K562 (cell line): ENCODE measurements at regions not wholly inside any gene's neighbourhood (a gene's known extent, or its start where the extent isn't known, plus 50 kb on each side); places are given as distances from the start of the nearest gene placed in this dataset.

Source experiments
- ATF4 ChIP-seq: fragments of 450-650 bp; formaldehyde crosslinking; IDR thresholded peaks from 2 replicates; pipeline ENCODE4 v1.4.0; 2022; ENCODE audit warnings: mild to moderate bottlenecking, moderate library complexity
- BCL6 ChIP-seq: fragments of 250-450 bp; sonication (Bioruptor Pico); IDR thresholded peaks from 2 replicates; pipeline ENCODE4 v1.4.0; 2020
- CREB3L1 ChIP-seq: fragments of 450-650 bp; IDR thresholded peaks from 2 replicates; pipeline ENCODE4 v1.6.1; 2014; ENCODE audit warnings: low read depth, mild to moderate bottlenecking, moderate library complexity, borderline replicate concordance
- ELF2 ChIP-seq: fragments of 250-450 bp; sonication (Bioruptor Pico); IDR thresholded peaks from 2 replicates; pipeline ENCODE4 v1.5.0; 2021; ENCODE audit warnings: mild to moderate bottlenecking
- ETV1 ChIP-seq: fragments of 450-650 bp; conservative IDR thresholded peaks from 2 replicates; pipeline ENCODE4 v1.6.1; 2016; ENCODE audit warnings: missing genetic modification characterization, control low read depth, low read depth, missing compliant biosample characterization
- HDAC8 ChIP-seq: fragments of 450-650 bp; IDR thresholded peaks from 2 replicates; pipeline ENCODE4 v1.6.1; 2016; ENCODE audit warnings: mild to moderate bottlenecking, missing genetic modification characterization, moderate library complexity, missing compliant biosample characterization
- KDM4B ChIP-seq, 2 experiments: fragments of 450-650 bp in 1 of 2; sonication (generic) in 1 of 2; IDR thresholded peaks; 2 replicates each; pipeline ENCODE4 v1.6.1; 2016 to 2017; ENCODE audit warnings: borderline replicate concordance in 2 of 2, antibody characterized with exemption in 1 of 2, low read depth in 1 of 2, mild to moderate bottlenecking in 1 of 2
- L3MBTL2 ChIP-seq: fragments of 450-650 bp; IDR thresholded peaks from 2 replicates; pipeline ENCODE4 v1.6.1; 2016; ENCODE audit warnings: mild to moderate bottlenecking, moderate library complexity
- MITF ChIP-seq: IDR thresholded peaks from 2 replicates; pipeline ENCODE4 v1.6.1; 2014; ENCODE audit warnings: antibody characterized with exemption
- NFXL1 ChIP-seq: fragments of 450-650 bp; formaldehyde crosslinking; IDR thresholded peaks from 2 replicates; pipeline ENCODE4 v1.4.0; 2021; ENCODE audit warnings: mild to moderate bottlenecking
- NR0B1 ChIP-seq: fragments of 450-650 bp; IDR thresholded peaks from one replicate; pipeline ENCODE4 v1.6.1; 2018; ENCODE audit warnings: mild to moderate bottlenecking, moderate library complexity; ENCODE audit not compliant: partially characterized antibody
- NR4A1 ChIP-seq, 2 experiments: fragments of 250-450 bp in 1 of 2; fragments of 450-650 bp in 1 of 2; sonication (Bioruptor Pico) in 1 of 2; IDR thresholded peaks; 2 replicates each; pipeline versions ENCODE4 v1.4.0 to v1.6.1; 2016 to 2020; ENCODE audit warnings: mild to moderate bottlenecking in 2 of 2, missing compliant biosample characterization in 1 of 2, missing genetic modification characterization in 1 of 2, moderate library complexity in 1 of 2
- PTRF ChIP-seq: fragments of 450-650 bp; IDR thresholded peaks from 2 replicates; pipeline ENCODE4 v1.6.1; 2016; ENCODE audit warnings: mild to moderate bottlenecking, missing genetic modification characterization, missing compliant biosample characterization
- ZBTB12 ChIP-seq: fragments of 250-450 bp; sonication (Bioruptor Pico); IDR thresholded peaks from 2 replicates; pipeline ENCODE4 v1.4.0; 2020
- ZNF23 ChIP-seq: fragments of 250-450 bp; sonication (Bioruptor Pico); IDR thresholded peaks from 2 replicates; pipeline ENCODE4 v1.4.0; 2020; ENCODE audit warnings: mild to moderate bottlenecking
- ZNF449 ChIP-seq: fragments of 250-450 bp; sonication (Bioruptor Pico); IDR thresholded peaks from 2 replicates; pipeline ENCODE4 v1.8.0; 2022; ENCODE audit warnings: moderate library complexity, mild to moderate bottlenecking, inconsistent platforms
- TF ChIP-seq, protein P1 (sequence below): fragments of 450-650 bp; formaldehyde crosslinking; IDR thresholded peaks from 2 replicates; pipeline ENCODE4 v1.4.0; 2020; ENCODE audit warnings: mild to moderate bottlenecking, moderate library complexity

DNA sequence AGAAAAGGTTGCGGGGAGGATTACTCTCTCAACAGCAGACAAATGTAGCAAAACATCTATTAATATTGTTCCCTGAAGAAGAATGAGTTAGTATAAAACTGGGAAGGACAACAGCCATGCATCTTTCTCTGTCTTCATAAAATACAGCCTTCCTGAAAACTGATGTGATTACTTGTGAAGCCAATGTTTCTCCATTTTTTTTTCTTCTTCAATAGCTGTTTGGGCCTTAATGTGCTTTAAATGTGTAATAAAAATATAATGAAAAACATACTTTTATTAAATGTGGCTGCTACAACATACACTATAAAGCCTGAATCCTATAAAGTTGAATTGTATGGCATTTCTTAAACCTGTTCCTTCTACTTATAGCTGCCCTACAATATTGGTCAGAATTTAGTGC is 146.3 kb upstream of the LMCD1 start (continued):
- peak; percentile 52; the same call in 1 of the 2 replicates for TF ChIP-seq ZBTB12 (CRISPR knock-in tag)
- TF ChIP-seq ZNF449: peak; percentile 97
- TF ChIP-seq ATF4: peak; percentile 76; the same call in 1 of the 2 replicates
- peak; percentile 94 for TF ChIP-seq NFXL1
- TF ChIP-seq MITF: no peak
- TF ChIP-seq ZNF23: peak; percentile 70; the same call in 1 of the 2 replicates
- no peak for TF ChIP-seq CREB3L1
- TF ChIP-seq HDAC8: no peak
- peak; percentile 89 for TF ChIP-seq BCL6
- TF ChIP-seq, protein P1, sequence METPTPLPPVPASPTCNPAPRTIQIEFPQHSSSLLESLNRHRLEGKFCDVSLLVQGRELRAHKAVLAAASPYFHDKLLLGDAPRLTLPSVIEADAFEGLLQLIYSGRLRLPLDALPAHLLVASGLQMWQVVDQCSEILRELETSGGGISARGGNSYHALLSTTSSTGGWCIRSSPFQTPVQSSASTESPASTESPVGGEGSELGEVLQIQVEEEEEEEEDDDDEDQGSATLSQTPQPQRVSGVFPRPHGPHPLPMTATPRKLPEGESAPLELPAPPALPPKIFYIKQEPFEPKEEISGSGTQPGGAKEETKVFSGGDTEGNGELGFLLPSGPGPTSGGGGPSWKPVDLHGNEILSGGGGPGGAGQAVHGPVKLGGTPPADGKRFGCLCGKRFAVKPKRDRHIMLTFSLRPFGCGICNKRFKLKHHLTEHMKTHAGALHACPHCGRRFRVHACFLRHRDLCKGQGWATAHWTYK (CRISPR knock-in tag): peak; percentile 97
- TF ChIP-seq KDM4B (IDR thresholded peaks at IDR 0.05; ENCODE audit: borderline replicate concordance in 2 of 2, low read depth in 1 of 2): no peak
- peak; percentile 33; the same call in 1 of the 2 replicates for TF ChIP-seq PTRF (tag)
- no peak for TF ChIP-seq ETV1 (tag)
- TF ChIP-seq NR4A1 (CRISPR knock-in tag; IDR thresholded peaks at IDR 0.05): no peak
- peak; percentile 69 for TF ChIP-seq NR4A1 (tag; IDR thresholded peaks at IDR 0.05)
- TF ChIP-seq ELF2 (CRISPR knock-in tag): 0 out of 2 replicates have a peak, but pooled peaks have one; percentile 33
- no peak for TF ChIP-seq L3MBTL2
- TF ChIP-seq NR0B1: no peak
